Activated CD4-positive, alpha-beta T cell treated with anti-CD3 and anti-CD28 coated beads, Interleukin-2, amount 10 ng/mL, durations not matched to agents 7 days and 5 days (primary cell): ENCODE measurements at regions not wholly inside any gene's neighbourhood (a gene's known extent, or its start where the extent isn't known, plus 50 kb on each side); places are given as distances from the start of the nearest gene placed in this dataset.
"Not testable (repeated sequence)": the region's sequence is repeated elsewhere in the genome, so short reads cannot be mapped to it uniquely, and the experiment has no call there.

ENCODE experiments used
- CTCF ChIA-PET: fragments of 350-600 bp; sonication (Branson Sonifier 250); formaldehyde crosslinking; loops from one replicate; lab custom pipeline; 2021; ENCODE audit warnings: antibody characterized with exemption; lab: Charles Lee
- POLR2A ChIA-PET: fragments of 350-600 bp; sonication (Branson Sonifier 250); formaldehyde crosslinking; loops from one replicate; lab custom pipeline; 2021; ENCODE audit warnings: antibody characterized with exemption; lab: Charles Lee
- DNase-seq: peaks from one replicate; pipeline ENCODE4 v3.0.0-alpha.2; 2020
- H3K27ac Mint-ChIP-seq: one replicate; pipeline ENCODE4 v1.8.0; 2021; ENCODE audit warnings: mild to moderate bottlenecking, moderate library complexity, mixed read lengths
- H3K27me3 Mint-ChIP-seq: one replicate; pipeline ENCODE4 v1.8.0; 2021; ENCODE audit warnings: mixed read lengths
- H3K36me3 Mint-ChIP-seq: one replicate; pipeline ENCODE4 v1.8.0; 2021; ENCODE audit warnings: low read depth, mixed read lengths
- H3K4me1 Mint-ChIP-seq: one replicate; pipeline ENCODE4 v1.8.0; 2021; ENCODE audit warnings: mixed read lengths
- H3K4me3 Mint-ChIP-seq: one replicate; pipeline ENCODE4 v1.8.0; 2021; ENCODE audit warnings: mild to moderate bottlenecking, moderate library complexity, mixed read lengths
- H3K9me3 Mint-ChIP-seq: one replicate; pipeline ENCODE4 v1.8.0; 2021; ENCODE audit warnings: mixed read lengths

DNA sequence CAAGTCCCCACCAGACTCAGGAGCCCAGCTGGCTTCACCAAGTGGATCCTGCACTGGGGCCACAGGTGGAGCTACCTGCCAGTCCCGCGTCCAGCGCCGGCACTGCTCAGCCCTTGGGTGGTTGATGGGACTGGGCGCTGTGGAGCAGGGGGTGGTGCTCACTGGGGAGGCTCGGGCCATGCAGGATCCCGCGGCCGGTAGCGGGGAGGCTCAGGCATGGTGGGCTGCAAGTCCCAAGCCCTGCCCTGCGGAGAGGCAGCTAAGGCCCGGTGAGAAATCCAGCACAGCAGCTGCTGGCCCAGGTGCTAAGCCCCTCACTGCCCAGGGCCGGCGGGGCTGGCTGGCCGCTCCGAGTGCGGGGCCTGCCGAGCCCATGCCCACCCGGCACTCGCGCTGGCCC is 143.1 kb upstream of the ALDH3B2 start:
- DNase-seq, H3K4me1 Mint-ChIP-seq, H3K4me3 Mint-ChIP-seq, H3K9me3 Mint-ChIP-seq, H3K36me3 Mint-ChIP-seq, H3K27me3 Mint-ChIP-seq, CTCF ChIA-PET, H3K27ac Mint-ChIP-seq, POLR2A ChIA-PET: not testable (repeated sequence)

DNA sequence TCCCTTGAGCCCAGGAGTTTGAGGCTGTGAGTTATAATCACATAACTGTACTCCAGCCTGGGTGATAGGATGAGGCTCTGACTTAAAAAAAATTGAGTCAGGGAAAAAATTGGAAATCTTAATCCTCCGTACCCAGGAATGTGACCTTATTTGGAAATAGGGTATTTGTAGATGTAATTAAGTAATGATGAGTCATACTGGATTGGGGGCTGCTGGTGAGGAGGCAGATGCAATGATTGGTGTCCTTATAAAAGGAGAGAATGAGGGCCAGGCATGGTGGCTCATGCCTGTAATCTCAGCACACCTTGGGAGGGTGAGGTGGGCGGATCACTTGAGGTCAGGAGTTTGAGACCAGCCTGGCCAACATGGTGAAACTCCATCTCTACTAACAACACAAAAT is 134.9 kb upstream of the ALDH3B2 start:
- H3K4me3 Mint-ChIP-seq, H3K36me3 Mint-ChIP-seq, H3K4me1 Mint-ChIP-seq, H3K27ac Mint-ChIP-seq, CTCF ChIA-PET, DNase-seq, H3K9me3 Mint-ChIP-seq, POLR2A ChIA-PET: not testable (repeated sequence)
- H3K27me3 Mint-ChIP-seq: peaks cover 24% of the 10 kb centered on the region

DNA sequence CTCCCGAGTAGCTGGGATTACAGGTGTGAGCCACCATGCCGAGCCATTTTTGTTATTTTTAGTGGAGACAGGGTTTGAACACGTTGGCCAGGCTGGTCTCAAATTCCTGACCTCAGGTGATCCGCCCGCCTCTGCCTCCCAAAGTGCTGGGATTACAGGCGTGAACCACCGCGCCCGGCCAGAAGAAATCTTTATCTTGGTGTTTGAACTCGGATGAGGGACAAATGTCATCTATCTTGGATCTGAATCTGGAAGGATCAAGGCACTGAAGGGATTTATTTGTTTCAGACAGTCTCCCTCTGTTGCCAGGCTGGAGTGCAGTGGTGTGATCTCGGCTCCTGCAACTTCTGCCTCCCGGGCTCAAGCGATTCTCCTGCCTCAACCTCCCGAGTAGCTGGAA is 133.5 kb upstream of the ALDH3B2 start:
- H3K27ac Mint-ChIP-seq, CTCF ChIA-PET: not testable (repeated sequence)
- POLR2A ChIA-PET: interaction anchor here (0.6 kb wide), 1 partner anchor 31 kb away, joined by 4 read pairs; no protein-coding TSS in a partner anchor

DNA sequence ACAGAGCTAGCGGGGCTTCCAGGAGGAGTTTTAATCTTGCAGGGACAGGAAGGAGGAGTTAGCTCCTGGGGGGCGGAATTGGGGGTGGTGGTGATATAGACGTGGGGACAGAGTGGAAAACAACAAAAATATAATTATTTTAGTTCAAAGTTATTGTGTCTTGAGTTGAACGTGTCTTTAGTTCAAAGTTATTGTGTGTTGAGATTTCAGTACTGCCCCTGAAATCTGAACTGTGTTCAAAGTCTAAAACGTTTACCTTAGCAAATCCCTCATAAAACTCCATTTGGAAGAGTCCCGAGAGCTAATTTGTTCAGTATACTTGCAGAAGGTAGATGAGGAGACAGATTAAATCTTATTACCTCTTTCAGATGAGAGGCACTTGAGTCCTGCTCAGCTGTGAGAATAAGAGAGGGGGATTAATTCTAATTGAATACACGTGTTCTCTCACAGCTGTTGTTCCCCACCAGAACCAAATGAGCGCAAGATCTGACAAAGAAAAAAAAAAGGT is 132.4 kb upstream of the ALDH3B2 start:
- peaks cover 12% of the 10 kb centered on the region for H3K4me1 Mint-ChIP-seq
- peak overlapping the region; percentile 86 for H3K4me3 Mint-ChIP-seq
- CTCF ChIA-PET: interaction anchor here (1.2 kb wide), 1 partner anchor 455 kb away, joined by 3 read pairs; no protein-coding TSS in a partner anchor
- POLR2A ChIA-PET, H3K36me3 Mint-ChIP-seq, H3K9me3 Mint-ChIP-seq, DNase-seq: not testable (repeated sequence)
- H3K27me3 Mint-ChIP-seq: peaks cover 15% of the 10 kb centered on the region
- H3K27ac Mint-ChIP-seq: peak overlapping the region; percentile 52

More for the DNA sequence above, 133.5 kb upstream of the ALDH3B2 start:
- H3K4me3 Mint-ChIP-seq, H3K9me3 Mint-ChIP-seq, DNase-seq, H3K36me3 Mint-ChIP-seq: not testable (repeated sequence)
- Mint-ChIP-seq H3K27me3 (peaks cover 24% of the 10 kb centered on the region), H3K4me1 (peaks cover 12% of the 10 kb centered on the region)

DNA sequence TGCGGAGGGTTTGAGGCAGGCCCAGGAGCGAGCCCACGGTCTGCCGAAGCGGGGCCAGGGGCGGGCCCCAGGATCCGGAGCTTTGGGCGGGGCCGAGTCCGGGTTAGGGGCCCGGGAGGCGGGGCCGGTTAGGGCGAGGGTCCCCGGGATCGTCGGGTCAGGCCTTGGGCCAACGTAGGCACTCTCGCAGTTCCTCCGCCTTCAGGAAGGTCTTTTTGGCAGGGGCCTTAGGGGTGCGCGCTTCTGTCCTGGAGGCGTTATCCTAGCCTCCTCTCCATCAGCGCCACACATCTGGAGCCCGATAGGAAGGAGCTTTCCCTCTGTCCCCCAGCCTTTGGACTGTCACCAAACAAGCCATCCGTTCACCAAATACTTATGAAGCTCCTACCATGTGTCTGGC is 131.8 kb upstream of the ALDH3B2 start:
- Mint-ChIP-seq H3K4me1 (peaks cover 12% of the 10 kb centered on the region), H3K27ac (peak overlapping the region; percentile 52), H3K4me3 (peak overlapping the region; percentile 86), H3K27me3 (peaks cover 12% of the 10 kb centered on the region)
- POLR2A ChIA-PET, H3K9me3 Mint-ChIP-seq, DNase-seq, H3K36me3 Mint-ChIP-seq: not testable (repeated sequence)
- CTCF ChIA-PET: interaction anchor here (1.0 to 1.2 kb wide), 2 partner anchors 108 to 455 kb away, joined by 3 read pairs; no protein-coding TSS in a partner anchor

GRCh38 chr11:67805253-67806126 is 131.1 kb upstream of the ALDH3B2 start:
- POLR2A ChIA-PET, H3K9me3 Mint-ChIP-seq, H3K36me3 Mint-ChIP-seq, H3K27me3 Mint-ChIP-seq: not testable (repeated sequence)
- Mint-ChIP-seq H3K27ac (peak overlapping the region; percentile 97), H3K4me1 (peaks cover 12% of the 10 kb centered on the region), H3K4me3 (peak overlapping the region; percentile 86)
- CTCF ChIA-PET: interaction anchor here (0.7 to 1.2 kb wide), 3 partner anchors 107 to 1291 kb away, joined by 3 read pairs; no protein-coding TSS in a partner anchor
- peak; percentile 98 for DNase-seq

GRCh38 chr11:67804435-67805252 is 130.2 kb upstream of the ALDH3B2 start:
- Mint-ChIP-seq H3K27ac (peak overlapping the region; percentile 84), H3K4me1 (peaks cover 12% of the 10 kb centered on the region), H3K4me3 (peak overlapping the region; percentile 86)
- H3K36me3 Mint-ChIP-seq, CTCF ChIA-PET, H3K27me3 Mint-ChIP-seq, POLR2A ChIA-PET, H3K9me3 Mint-ChIP-seq, DNase-seq: not testable (repeated sequence)

DNA sequence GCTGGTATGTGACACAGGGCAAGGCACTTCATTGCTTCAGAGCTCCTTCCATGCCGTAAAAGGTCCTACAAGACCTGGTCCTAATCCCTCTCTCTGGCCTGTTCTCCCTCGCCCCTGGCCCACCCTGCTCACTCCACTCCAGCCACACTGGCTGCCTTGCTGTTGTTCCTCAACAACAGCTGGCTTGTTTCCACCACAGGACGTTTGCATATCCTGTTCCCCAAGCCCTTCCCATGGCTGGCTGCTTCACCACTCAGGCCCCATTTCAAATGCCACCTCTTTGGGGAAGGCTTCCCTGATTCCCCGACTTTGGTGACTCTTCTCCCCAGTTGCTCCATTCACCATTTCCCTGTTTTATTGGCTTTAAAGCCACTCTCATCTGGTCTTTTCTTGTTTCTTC is 129.1 kb upstream of the ALDH3B2 start:
- CTCF ChIA-PET, H3K4me3 Mint-ChIP-seq, POLR2A ChIA-PET: not testable (repeated sequence)

GRCh38 chr11:67803055-67803454 is 128.6 kb upstream of the ALDH3B2 start:
- H3K9me3 Mint-ChIP-seq, H3K36me3 Mint-ChIP-seq, DNase-seq, H3K27ac Mint-ChIP-seq, H3K27me3 Mint-ChIP-seq, H3K4me3 Mint-ChIP-seq, POLR2A ChIA-PET: not testable (repeated sequence)
- CTCF ChIA-PET: interaction anchor here (1.1 kb wide), 1 partner anchor 322 kb away, joined by 4 read pairs; no protein-coding TSS in a partner anchor
- H3K4me1 Mint-ChIP-seq: peaks cover 14% of the 10 kb centered on the region

More for the DNA sequence above, 129.1 kb upstream of the ALDH3B2 start:
- peaks cover 12% of the 10 kb centered on the region for H3K4me1 Mint-ChIP-seq
- DNase-seq, H3K27me3 Mint-ChIP-seq, H3K9me3 Mint-ChIP-seq, H3K36me3 Mint-ChIP-seq, H3K27ac Mint-ChIP-seq: not testable (repeated sequence)

DNA sequence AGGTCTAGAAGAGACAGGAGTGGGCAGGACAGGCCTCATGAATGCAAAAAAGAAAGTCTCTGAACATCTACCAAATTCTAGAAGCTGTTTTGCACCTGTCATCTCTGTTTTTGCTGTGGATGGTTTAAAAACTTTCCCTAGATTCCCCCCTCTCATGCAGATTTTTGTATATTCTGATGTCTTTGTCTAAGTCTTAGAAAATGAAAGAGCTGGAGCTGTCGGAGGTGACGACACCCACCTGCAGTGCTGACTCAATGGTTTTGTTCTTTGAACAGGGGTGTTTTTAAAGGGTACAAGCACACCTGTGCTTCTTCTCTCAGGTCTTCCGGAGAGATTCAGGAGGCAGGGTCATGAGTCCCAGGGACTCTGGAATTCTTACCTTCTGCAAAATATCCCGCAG is 128.2 kb upstream of the ALDH3B2 start:
- POLR2A ChIA-PET, H3K9me3 Mint-ChIP-seq, H3K4me3 Mint-ChIP-seq, DNase-seq, H3K27ac Mint-ChIP-seq, H3K27me3 Mint-ChIP-seq, H3K36me3 Mint-ChIP-seq: not testable (repeated sequence)
- CTCF ChIA-PET: interaction anchor here (1.1 kb wide), 1 partner anchor 321 kb away, joined by 4 read pairs; no protein-coding TSS in a partner anchor
- H3K4me1 Mint-ChIP-seq: peaks cover 16% of the 10 kb centered on the region

DNA sequence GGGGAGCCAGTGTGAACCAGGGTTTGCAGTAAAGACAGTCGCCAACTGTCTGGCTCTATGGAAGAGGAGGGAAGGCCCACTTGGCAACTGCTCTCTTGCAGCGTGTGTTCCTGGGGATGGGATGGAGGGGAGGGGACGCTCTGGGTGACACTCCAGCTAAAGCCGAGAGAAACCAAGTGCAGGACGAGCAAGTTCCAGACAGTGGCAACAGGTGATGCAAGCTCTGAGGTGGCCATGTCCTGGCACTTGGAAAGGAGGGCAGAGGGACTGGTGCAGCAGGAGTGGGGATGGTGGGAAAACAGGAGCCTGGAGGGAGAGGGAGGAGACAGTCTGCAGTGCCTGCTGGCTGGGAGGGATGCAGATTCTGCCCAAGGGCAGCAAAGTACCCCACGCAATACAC is 127.0 kb upstream of the ALDH3B2 start:
- H3K36me3 Mint-ChIP-seq, POLR2A ChIA-PET, CTCF ChIA-PET, H3K9me3 Mint-ChIP-seq, H3K27me3 Mint-ChIP-seq, DNase-seq, H3K27ac Mint-ChIP-seq, H3K4me3 Mint-ChIP-seq: not testable (repeated sequence)
- peaks cover 14% of the 10 kb centered on the region for H3K4me1 Mint-ChIP-seq

- H3K36me3 Mint-ChIP-seq, H3K27me3 Mint-ChIP-seq, H3K9me3 Mint-ChIP-seq, H3K4me3 Mint-ChIP-seq, DNase-seq, POLR2A ChIA-PET, CTCF ChIA-PET, H3K27ac Mint-ChIP-seq: not testable (repeated sequence)
- peaks cover 11% of the 10 kb centered on the region for H3K4me1 Mint-ChIP-seq
Observed at GRCh38 chr11:67800591-67800990, 126.2 kb upstream of the ALDH3B2 start.

DNA sequence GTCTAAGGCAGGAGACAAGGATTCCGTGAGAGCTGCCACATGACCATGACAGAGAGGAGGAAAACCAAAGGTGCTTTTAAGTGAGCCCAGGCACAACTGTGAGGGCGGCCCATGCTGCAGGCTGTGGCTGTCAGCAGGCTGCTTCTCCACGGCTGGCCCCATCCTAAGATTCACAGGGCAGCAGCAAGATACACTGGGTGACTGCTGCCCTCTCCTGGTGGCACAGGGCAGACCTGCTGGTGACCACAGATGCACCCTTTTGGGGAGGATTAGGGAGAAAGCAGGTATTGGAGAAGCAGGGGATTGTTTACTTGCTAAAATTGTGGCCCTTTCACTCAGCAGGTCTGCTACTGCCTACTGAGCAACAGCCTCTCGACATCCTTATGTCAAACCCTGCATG is 125.4 kb upstream of the ALDH3B2 start:
- H3K27me3 Mint-ChIP-seq, POLR2A ChIA-PET, H3K36me3 Mint-ChIP-seq, CTCF ChIA-PET, H3K27ac Mint-ChIP-seq, H3K9me3 Mint-ChIP-seq, H3K4me3 Mint-ChIP-seq: not testable (repeated sequence)
- peak; percentile 9 for DNase-seq
- peaks cover 11% of the 10 kb centered on the region for H3K4me1 Mint-ChIP-seq
